Keratinocyte (primary cell): ENCODE measurements at regions not wholly inside any gene's neighbourhood (a gene's known extent, or its start where the extent isn't known, plus 50 kb on each side); places are given as distances from the start of the nearest gene placed in this dataset.

ENCODE experiments used
- DNase-seq: peaks from one replicate; pipeline ENCODE4 v3.0.0-alpha.2; 2011; ENCODE audit warnings: low read depth, missing footprints, low spot score
- FAIRE-seq: peaks from 2 replicates; lab custom pipeline; 2011; peaks lifted over from hg19 to GRCh38; lab: Jason Lieb, UNC
- H2AFZ ChIP-seq: 2 replicates; pipeline ENCODE4 v1.6.0; 2012; ENCODE audit warnings: low read length, control low read depth, inconsistent platforms; ENCODE audit not compliant: control insufficient read depth
- H3K27ac ChIP-seq: 2 replicates; pipeline ENCODE4 v1.5.1; 2011; ENCODE audit warnings: low read length; ENCODE audit not compliant: control insufficient read depth, insufficient read depth
- H3K27me3 ChIP-seq: 3 replicates; pipeline ENCODE4 v1.6.0; 2011; ENCODE audit warnings: low read length; ENCODE audit not compliant: control insufficient read depth, insufficient read depth; ENCODE audit errors: extremely low read depth
- H3K36me3 ChIP-seq, 2 experiments: 2 replicates in 1 of 2; 3 replicates in 1 of 2; pipeline ENCODE4 v1.5.1; 2011; ENCODE audit warnings: low read length in 2 of 2, mild to moderate bottlenecking in 1 of 2; ENCODE audit not compliant: control insufficient read depth in 2 of 2, insufficient read depth in 2 of 2; ENCODE audit errors: extremely low read depth in 1 of 2
- H3K4me1 ChIP-seq: 3 replicates; pipeline ENCODE4 v1.5.1; 2011; ENCODE audit warnings: low read length; ENCODE audit not compliant: control insufficient read depth, insufficient read depth; ENCODE audit errors: extremely low read depth
- H3K4me2 ChIP-seq: 3 replicates; pipeline ENCODE4 v1.6.0; 2011; ENCODE audit warnings: low read depth, low read length; ENCODE audit not compliant: control insufficient read depth, insufficient read depth; ENCODE audit errors: extremely low read depth
- H3K4me3 ChIP-seq, 3 experiments: fragments of 200-600 bp in 1 of 3; sonication (generic) in 1 of 3; 2 replicates in 2 of 3; 3 replicates in 1 of 3; pipeline ENCODE4 v1.5.1; 2011 to 2016; ENCODE audit warnings: low read length in 3 of 3, mild to moderate bottlenecking in 3 of 3, control low read depth in 2 of 3, inconsistent platforms in 1 of 3, low read depth in 1 of 3, mixed read lengths in 1 of 3, mixed run types in 1 of 3, moderate library complexity in 1 of 3; ENCODE audit not compliant: control insufficient read depth in 2 of 3, insufficient read depth in 2 of 3; ENCODE audit errors: extremely low read depth in 1 of 3
- H3K79me2 ChIP-seq: 2 replicates; pipeline ENCODE4 v1.6.0; 2012; ENCODE audit warnings: low read length; ENCODE audit not compliant: control insufficient read depth, insufficient read depth
- H3K9ac ChIP-seq: 3 replicates; pipeline ENCODE4 v1.6.0; 2011; ENCODE audit warnings: low read length; ENCODE audit not compliant: control insufficient read depth, insufficient read depth; ENCODE audit errors: extremely low read depth
- H3K9me1 ChIP-seq: 3 replicates; pipeline ENCODE4 v1.6.0; 2011; ENCODE audit warnings: low read length; ENCODE audit not compliant: control insufficient read depth, insufficient read depth; ENCODE audit errors: extremely low read depth
- H3K9me3 ChIP-seq: 2 replicates; pipeline ENCODE4 v1.5.1; 2012; ENCODE audit warnings: low read depth, low read length; ENCODE audit not compliant: control insufficient read depth
- H4K20me1 ChIP-seq: 3 replicates; pipeline ENCODE4 v1.6.0; 2011; ENCODE audit warnings: low read length; ENCODE audit not compliant: control insufficient read depth, insufficient read depth; ENCODE audit errors: extremely low read depth
- CTCF ChIP-seq, 3 experiments: IDR thresholded peaks in 1 of 3; conservative IDR thresholded peaks in 1 of 3; optimal IDR thresholded peaks in 1 of 3; 2 replicates in 2 of 3; 3 replicates in 1 of 3; pipeline versions ENCODE3 to v1.5.1; 2011; ENCODE audit warnings: low read length in 3 of 3, mild to moderate bottlenecking in 3 of 3, moderate library complexity in 2 of 3, control low read depth in 1 of 3, inconsistent platforms in 1 of 3; ENCODE audit not compliant: insufficient read depth in 2 of 3; ENCODE audit errors: extremely low read depth in 1 of 3
- EZH2 ChIP-seq: IDR thresholded peaks from one replicate; pipeline ENCODE4 v1.6.1; 2012; ENCODE audit warnings: inconsistent platforms, mild to moderate bottlenecking, low read length, moderate library complexity
- dilution Hi-C: fragments of 300-500 bp; cut with MboI; formaldehyde crosslinking; loops from one replicate; pipeline ENCODE4 v1.7.0; 2020; ENCODE audit warnings: low sequenced_read_pairs; ENCODE audit not compliant: extremely low pct_ligation_motif_present

- Histone ChIP-seq H3K79me2 (no peaks in the 10 kb centered on the region), H3K9me1 (no peaks in the 10 kb centered on the region), H2AFZ (no peak overlapping the region), H3K9me3 (no peaks in the 10 kb centered on the region), H3K4me2 (no peak overlapping the region), H3K4me3 (no peak overlapping the region), H3K27me3 (no peaks in the 10 kb centered on the region), H3K4me1 (no peaks in the 10 kb centered on the region), H3K27ac (no peak overlapping the region), H3K9ac (no peak overlapping the region), H4K20me1 (no peaks in the 10 kb centered on the region), H3K36me3 (no peaks in the 10 kb centered on the region)
- TF ChIP-seq EZH2 (no peak), CTCF (optimal IDR thresholded peaks at IDR 0.05 in 1 of 3, IDR thresholded peaks at IDR 0.05 in 1 of 3, conservative IDR thresholded peaks at IDR 0.05 in 1 of 3; ENCODE audit: extremely low read depth in 1 of 3, insufficient read depth in 2 of 3, low read length in 3 of 3) (no peak)
- FAIRE-seq (no peak), DNase-seq (no peak)
- dilution Hi-C loops, result no loop called here
Measured at GRCh38 chr18:34386803-34387202, 162.1 kb upstream of the NOL4 start.

GRCh38 chr18:34397286-34397896 is 172.7 kb upstream of the NOL4 start:
- FAIRE-seq (no peak), DNase-seq (no peak)
- no peaks in the 10 kb centered on the region for H3K79me2 ChIP-seq
- H3K9ac ChIP-seq, result no peak overlapping the region
- TF ChIP-seq EZH2, result no peak
- no peak for TF ChIP-seq CTCF (optimal IDR thresholded peaks at IDR 0.05 in 1 of 3, IDR thresholded peaks at IDR 0.05 in 1 of 3, conservative IDR thresholded peaks at IDR 0.05 in 1 of 3; ENCODE audit: extremely low read depth in 1 of 3, insufficient read depth in 2 of 3, low read length in 3 of 3)
- dilution Hi-C loops, result no loop called here
- H3K36me3 ChIP-seq, result no peaks in the 10 kb centered on the region
- no peaks in the 10 kb centered on the region for H3K9me1 ChIP-seq
- no peaks in the 10 kb centered on the region for H4K20me1 ChIP-seq
- H3K9me3 ChIP-seq, result no peaks in the 10 kb centered on the region
- H3K27ac ChIP-seq, result no peak overlapping the region
- no peak overlapping the region for H2AFZ ChIP-seq
- H3K4me3 ChIP-seq, result no peak overlapping the region
- no peaks in the 10 kb centered on the region for H3K27me3 ChIP-seq
- H3K4me1 ChIP-seq, result no peaks in the 10 kb centered on the region
- H3K4me2 ChIP-seq, result no peak overlapping the region
